Heart left ventricle (tissue), 16 donors: ENCODE measurements at regions not wholly inside any gene's neighbourhood (a gene's known extent, or its start where the extent isn't known, plus 50 kb on each side); places are given as distances from the start of the nearest gene placed in this dataset.

ENCODE experiments used
- ATAC-seq, 4 donors: fragments of 200-7000 bp; cut with Tn5 transposase; one replicate each; pipeline ENCODE4 v1.9.1; 2020 to 2022; ENCODE audit warnings: moderate library complexity in 4 of 4, mild to moderate bottlenecking in 3 of 4, moderate number of reproducible peaks in 1 of 4
- DNase-seq, 5 donors: peaks; one replicate each; pipeline ENCODE4 v3.0.0-alpha.2; 2020
- H3K27ac ChIP-seq, 12 donors: fragments of 200-600 bp; sonication (generic) in 4 of 12; one replicate each; pipeline versions ENCODE4 v1.5.0 to v1.8.0; 2016 to 2022; ENCODE audit warnings: mild to moderate bottlenecking in 2 of 12
- H3K27me3 ChIP-seq, 9 donors: fragments of 200-600 bp; sonication (generic) in 2 of 9; one replicate each; pipeline versions ENCODE4 v1.5.1 to v1.8.0; 2016 to 2022; ENCODE audit warnings: mild to moderate bottlenecking in 3 of 9
- H3K36me3 ChIP-seq, 9 donors: fragments of 200-600 bp; sonication (generic) in 2 of 9; one replicate each; pipeline versions ENCODE4 v1.5.0 to v1.8.0; 2018 to 2022; ENCODE audit warnings: mild to moderate bottlenecking in 2 of 9
- H3K4me1 ChIP-seq, 12 donors: fragments of 200-600 bp; sonication (generic) in 4 of 12; one replicate each; pipeline versions ENCODE4 v1.5.0 to v1.8.0; 2016 to 2022; ENCODE audit warnings: mild to moderate bottlenecking in 3 of 12
- H3K4me3 ChIP-seq, 12 donors: fragments of 200-600 bp; sonication (generic) in 4 of 12; one replicate each; pipeline versions ENCODE4 v1.5.0 to v1.8.0; 2017 to 2022; ENCODE audit warnings: mild to moderate bottlenecking in 9 of 12, moderate library complexity in 4 of 12
- H3K9me3 ChIP-seq, 12 donors: fragments of 200-600 bp; sonication (generic) in 4 of 12; one replicate each; pipeline versions ENCODE4 v1.5.0 to v1.8.0; 2016 to 2022; ENCODE audit warnings: mild to moderate bottlenecking in 1 of 12
- CTCF ChIP-seq, 12 donors: fragments of 200-600 bp; sonication (generic) in 4 of 12; IDR thresholded peaks; one replicate each; pipeline versions ENCODE4 v1.5.0 to v1.8.0; 2018 to 2022; ENCODE audit warnings: antibody characterized with exemption in 12 of 12, mild to moderate bottlenecking in 5 of 12
- POLR2A ChIP-seq, 2 donors: fragments of 450-650 bp; IDR thresholded peaks; one replicate each; pipeline ENCODE4 v1.6.1; 2017; ENCODE audit warnings: antibody characterized with exemption in 2 of 2, mild to moderate bottlenecking in 2 of 2, moderate library complexity in 2 of 2
- WGBS, 4 donors: extraction: QIAGEN DNeasy Blood & Tissue Kit in 2 of 4; methylation state at CpG; one replicate each; pipeline versions ENCODE4 v1.1.5 to v1.1.7; 2013 to 2018; 5-methylcytosine and 5-hydroxymethylcytosine counted together
- intact Hi-C, 10 donors: fragments of 100-400 bp; cut with DNase I; formaldehyde crosslinking; loops; one replicate each; pipeline versions ENCODE4 v1.11.1 to v1.14.2; 2022
- donor health status: ischemic (EF 13 %, LVEDD 7.1; RV severe dilation, severe dysfunction).
- donor health status: healthy with polysubstance abuse.
- donor health status: DM: no; HTN: yes; CAD: no.
- donor health status: DM: no; HTN: no; CAD: no.
- donor health status: ischemic (EF 25% LVEDD 6.9; RV normal size, moderate dysfunction).
- donor health status: ischemic (EF 25% LVEDD 5.7; RV mildly dilated, moderate dysfunction).
- donor health status: healthy.
- donor health status: DM: yes; HTN: yes; CAD: no.
- donor health status: ischemic (EF 35%, LVEDD 5.7; RV mildly dilated, moderate dysfunction).
- donor health status: nonischemic (EF 11% LVEDD 7.7; RV severe dilation, severe dysfunction).
- donor health status: DM: yes; HTN: yes; CAD: no.
- donor health status: PGD.
- donor health status: ischemic (EF 29% LVEDD 5.4; RV normal size, mild dysfunction).
- donor health status: nonischemic (EF 23%, LVEDD 6.1; RV moderate dilation, normal function).

- H3K4me1 ChIP-seq: peaks cover 0 to 20% (median 0%) of the 10 kb centered on the region in 12 donors
- 33 to 43% (median 35%) methylated on average over 8 of the region's 8 CpGs for WGBS, 4 donors
- H3K36me3 ChIP-seq: no peaks in the 10 kb centered on the region
- DNase-seq (no peak), ATAC-seq (peak in 3 of 4 donors; percentile 39 to 69 (median 54))
- no peaks in the 10 kb centered on the region for H3K27me3 ChIP-seq
- no peak overlapping the region for H3K4me3 ChIP-seq
- intact Hi-C loops: no loop called here
- TF ChIP-seq POLR2A (IDR thresholded peaks at IDR 0.05) (no peak), CTCF (IDR thresholded peaks at IDR 0.05) (no peak)
- peak overlapping the region in 3 of 12 donors; percentile 25 to 57 (median 31) for H3K27ac ChIP-seq
- peaks cover 0 to 5% (median 0%) of the 10 kb centered on the region in 12 donors for H3K9me3 ChIP-seq
Observed at GRCh38 chr6:12467706-12468670, 177.8 kb downstream of the EDN1 start.

GRCh38 chr6:12472601-12473038, 182.5 kb downstream of the EDN1 start:
- peak overlapping the region in 5 of 12 donors; percentile 9 to 73 (median 41) for H3K27ac ChIP-seq
- no peaks in the 10 kb centered on the region for H3K27me3 ChIP-seq
- no peaks in the 10 kb centered on the region for H3K9me3 ChIP-seq
- DNase-seq (peak in 4 of 5 donors; percentile 28 to 53 (median 46)), ATAC-seq (peak; percentile 54 to 83 (median 81))
- WGBS, 4 donors: 64 to 69% (median 65%) methylated on average over 4 of the region's 4 CpGs
- intact Hi-C loops: no loop called here
- no peaks in the 10 kb centered on the region for H3K36me3 ChIP-seq
- no peak overlapping the region for H3K4me3 ChIP-seq
- peaks cover 0 to 27% (median 2%) of the 10 kb centered on the region in 12 donors for H3K4me1 ChIP-seq
- no peak for TF ChIP-seq POLR2A (IDR thresholded peaks at IDR 0.05)
- TF ChIP-seq CTCF (IDR thresholded peaks at IDR 0.05): no peak

- ATAC-seq: no peak
- 66 to 79% (median 74%) methylated on average over 1 of the region's 1 CpG for WGBS, 4 donors
- Histone ChIP-seq H3K36me3 (no peaks in the 10 kb centered on the region), H3K4me3 (no peak overlapping the region), H3K9me3 (no peaks in the 10 kb centered on the region), H3K27ac (no peak overlapping the region), H3K27me3 (no peaks in the 10 kb centered on the region), H3K4me1 (peaks cover 0 to 21% (median 2%) of the 10 kb centered on the region in 12 donors)
- intact Hi-C loops: no loop called here
- TF ChIP-seq CTCF (IDR thresholded peaks at IDR 0.05): no peak
- TF ChIP-seq POLR2A (IDR thresholded peaks at IDR 0.05): no peak
- DNase-seq: no peak
Observed at GRCh38 chr6:12473494-12473893, 183.3 kb downstream of the EDN1 start.
